IMR-90 (cell line): ENCODE measurements at regions not wholly inside any gene's neighbourhood (a gene's known extent, or its start where the extent isn't known, plus 50 kb on each side); places are given as distances from the start of the nearest gene placed in this dataset.

Experiments used
- ATAC-seq: fragments of 200-7000 bp; cut with Tn5 transposase; 2 replicates; pipeline ENCODE4 v1.9.1; 2020; ENCODE audit warnings: low read depth, mild to moderate bottlenecking, moderate library complexity
- BruUV-seq: library from RNA; stranded (reverse); fragments of 400-500 nt; replicated peaks from 2 replicates; lab custom pipeline; 2021; lab: Mats Ljungman, UMichigan
- CTCF ChIA-PET: fragments of 300-600 bp; formaldehyde crosslinking; extraction: SDS; loops from one replicate; lab custom pipeline; 2021; ENCODE audit warnings: antibody characterized with exemption; lab: Yijun Ruan, JAX
- POLR2A ChIA-PET: fragments of 300-600 bp; sonication (Branson Sonifier 250); formaldehyde crosslinking; loops from one replicate; lab custom pipeline; 2022; ENCODE audit warnings: antibody characterized with exemption; ENCODE audit not compliant: unreplicated experiment; lab: Charles Lee
- DNase-seq: peaks from one replicate; pipeline ENCODE4 v3.0.0; 2013
- H2AFZ ChIP-seq: replicated peaks from 2 replicates; pipeline ENCODE3; 2013; ENCODE audit warnings: low read length, mild to moderate bottlenecking; ENCODE audit not compliant: poor library complexity
- H2AK5ac ChIP-seq: 2 replicates; pipeline ENCODE4 v1.6.1; 2013; ENCODE audit warnings: low read depth, low read length, inconsistent platforms
- H2AK9ac ChIP-seq: replicated peaks from 2 replicates; pipeline ENCODE3; 2013; ENCODE audit warnings: mild to moderate bottlenecking, low read depth, low read length, moderate library complexity; ENCODE audit not compliant: poor library complexity
- H2BK120ac ChIP-seq: 2 replicates; pipeline ENCODE4 v1.6.1; 2013; ENCODE audit warnings: low read depth, low read length, inconsistent platforms
- H2BK15ac ChIP-seq: 3 replicates; pipeline ENCODE4 v1.6.1; 2013; ENCODE audit warnings: low read depth, low read length, inconsistent platforms
- H2BK20ac ChIP-seq: 2 replicates; pipeline ENCODE4 v1.6.1; 2013; ENCODE audit warnings: low read depth, mild to moderate bottlenecking, inconsistent platforms, low read length, moderate library complexity
- H2BK5ac ChIP-seq: 2 replicates; pipeline ENCODE4 v1.6.1; 2013; ENCODE audit warnings: mild to moderate bottlenecking, low read depth, low read length, inconsistent platforms; ENCODE audit not compliant: poor library complexity, severe bottlenecking
- H3K14ac ChIP-seq: replicated peaks from 2 replicates; pipeline ENCODE4 v1.6.1; 2013; ENCODE audit warnings: low read depth, low read length, inconsistent platforms
- H3K18ac ChIP-seq: 2 replicates; pipeline ENCODE4 v1.6.1; 2013; ENCODE audit warnings: low read depth, low read length, control low read depth
- H3K23ac ChIP-seq: 2 replicates; pipeline ENCODE4 v1.6.1; 2013; ENCODE audit warnings: low read depth, low read length, inconsistent platforms
- H3K27ac ChIP-seq: 2 replicates; pipeline ENCODE4 v1.5.1; 2013; ENCODE audit warnings: mild to moderate bottlenecking, control low read depth, low read length; ENCODE audit not compliant: insufficient read depth
- H3K27me3 ChIP-seq: 2 replicates; pipeline ENCODE4 v1.6.1; 2013; ENCODE audit warnings: low read length; ENCODE audit not compliant: control insufficient read depth, insufficient read depth
- H3K36me3 ChIP-seq: 2 replicates; pipeline ENCODE4 v1.6.1; 2013; ENCODE audit warnings: low read length, mixed read lengths; ENCODE audit not compliant: control insufficient read depth, insufficient read depth
- H3K4ac ChIP-seq: 2 replicates; pipeline ENCODE4 v1.6.1; 2013; ENCODE audit warnings: low read depth, low read length, inconsistent platforms
- H3K4me1 ChIP-seq: 2 replicates; pipeline ENCODE4 v1.6.1; 2013; ENCODE audit warnings: low read length, mixed read lengths; ENCODE audit not compliant: control insufficient read depth, insufficient read depth
- H3K4me2 ChIP-seq: 2 replicates; pipeline ENCODE4 v1.6.1; 2013; ENCODE audit warnings: low read depth, mild to moderate bottlenecking, control low read depth, low read length, moderate library complexity
- H3K4me3 ChIP-seq: 2 replicates; pipeline ENCODE4 v1.5.1; 2013; ENCODE audit warnings: low read depth, mild to moderate bottlenecking, control low read depth, low read length, moderate library complexity; ENCODE audit not compliant: insufficient read depth
- H3K56ac ChIP-seq: 2 replicates; pipeline ENCODE4 v1.6.1; 2013; ENCODE audit warnings: low read length, inconsistent platforms; ENCODE audit not compliant: insufficient read depth; ENCODE audit errors: extremely low read depth
- H3K79me1 ChIP-seq, 2 experiments: 2 replicates each; pipeline ENCODE4 v1.6.1; 2013; ENCODE audit warnings: low read length in 2 of 2, inconsistent platforms in 1 of 2, low read depth in 1 of 2
- H3K9ac ChIP-seq: 2 replicates; pipeline ENCODE4 v1.6.1; 2013; ENCODE audit warnings: low read depth, low read length, control low read depth
- H3K9me1 ChIP-seq: 2 replicates; pipeline ENCODE4 v1.6.1; 2013; ENCODE audit warnings: low read length, inconsistent platforms; ENCODE audit not compliant: insufficient read depth
- H3K9me3 ChIP-seq: 2 replicates; pipeline ENCODE4 v1.6.1; 2013; ENCODE audit warnings: low read length; ENCODE audit not compliant: control insufficient read depth, insufficient read depth
- H4K20me1 ChIP-seq: 2 replicates; pipeline ENCODE4 v1.6.1; 2013; ENCODE audit warnings: low read length, inconsistent platforms; ENCODE audit not compliant: insufficient read depth
- H4K5ac ChIP-seq: 2 replicates; pipeline ENCODE4 v1.6.1; 2013; ENCODE audit warnings: mild to moderate bottlenecking, low read depth, low read length, control low read depth
- H4K8ac ChIP-seq, 2 experiments: 2 replicates each; pipeline ENCODE4 v1.6.1; 2013; ENCODE audit warnings: low read depth in 2 of 2, low read length in 2 of 2, control low read depth in 1 of 2, inconsistent platforms in 1 of 2
- H4K91ac ChIP-seq: 2 replicates; pipeline ENCODE4 v1.6.1; 2013; ENCODE audit warnings: low read depth, low read length, inconsistent platforms; ENCODE audit not compliant: insufficient read depth
- BHLHE40 ChIP-seq: fragments of 150-350 bp; IDR thresholded peaks from 2 replicates; pipeline ENCODE4 v1.6.1; 2016; ENCODE audit warnings: mild to moderate bottlenecking, low read depth, low read length
- CEBPB ChIP-seq: IDR thresholded peaks from 2 replicates; pipeline ENCODE4 v1.6.1; 2012; ENCODE audit warnings: low read depth, low read length, improper control_type of control experiment
- CHD1 ChIP-seq: IDR thresholded peaks from 2 replicates; pipeline ENCODE4 v1.6.1; 2012; ENCODE audit warnings: low read depth, low read length, improper control_type of control experiment
- CTCF ChIP-seq: conservative IDR thresholded peaks from 2 replicates; pipeline ENCODE4 v1.5.1; 2012; ENCODE audit warnings: mild to moderate bottlenecking, low read depth, low read length, improper control_type of control experiment
- ELK1 ChIP-seq: fragments of 150-350 bp; IDR thresholded peaks from 2 replicates; pipeline ENCODE4 v1.6.1; 2016; ENCODE audit warnings: low read depth, mild to moderate bottlenecking, low read length, moderate library complexity, borderline replicate concordance
- FOS ChIP-seq: fragments of 150-350 bp; IDR thresholded peaks from 2 replicates; pipeline ENCODE4 v1.6.1; 2016; ENCODE audit warnings: low read depth, low read length
- MAFK ChIP-seq: IDR thresholded peaks from 2 replicates; pipeline ENCODE4 v1.6.1; 2012; ENCODE audit warnings: low read depth, low read length, improper control_type of control experiment
- MAZ ChIP-seq: IDR thresholded peaks from 2 replicates; pipeline ENCODE4 v1.6.1; 2012; ENCODE audit warnings: low read depth, mild to moderate bottlenecking, low read length, improper control_type of control experiment, moderate library complexity, borderline replicate concordance
- MXI1 ChIP-seq: IDR thresholded peaks from 2 replicates; pipeline ENCODE4 v1.6.1; 2012; ENCODE audit warnings: low read depth, mild to moderate bottlenecking, low read length, moderate library complexity, borderline replicate concordance
- NFE2L2 ChIP-seq: fragments of 150-350 bp; IDR thresholded peaks from 2 replicates; pipeline ENCODE4 v1.6.1; 2016; ENCODE audit warnings: low read depth, mild to moderate bottlenecking, low read length
- POLR2A ChIP-seq: IDR thresholded peaks from 2 replicates; pipeline ENCODE4 v1.6.1; 2012; ENCODE audit warnings: mild to moderate bottlenecking, low read depth, low read length
- RAD21 ChIP-seq: IDR thresholded peaks from 2 replicates; pipeline ENCODE4 v1.6.1; 2012; ENCODE audit warnings: low read length, improper control_type of control experiment
- RCOR1 ChIP-seq: IDR thresholded peaks from 2 replicates; pipeline ENCODE4 v1.6.1; 2012; ENCODE audit warnings: mild to moderate bottlenecking, low read length, improper control_type of control experiment; ENCODE audit not compliant: insufficient replicate concordance
- RFX5 ChIP-seq: IDR thresholded peaks from 2 replicates; pipeline ENCODE4 v1.8.0; 2012; ENCODE audit warnings: low read depth, mild to moderate bottlenecking, low read length, moderate library complexity
- SMC3 ChIP-seq: fragments of 150-350 bp; IDR thresholded peaks from 2 replicates; pipeline ENCODE4 v1.6.1; 2016; ENCODE audit warnings: low read depth, mild to moderate bottlenecking, antibody characterized with exemption, low read length, moderate library complexity
- USF2 ChIP-seq: fragments of 150-350 bp; IDR thresholded peaks from 2 replicates; pipeline ENCODE4 v1.6.1; 2017; ENCODE audit warnings: mild to moderate bottlenecking, antibody characterized with exemption, low read length, low read depth
- WGBS, 2 experiments: methylation state at CpG; one replicate each; pipeline versions ENCODE4 v1.1.5 to v1.1.7; 2013; ENCODE audit warnings: missing lambda C conversion rate in 2 of 2; ENCODE audit not compliant: insufficient read length in 1 of 2; ENCODE audit errors: extremely low coverage in 2 of 2; 5-methylcytosine and 5-hydroxymethylcytosine counted together
- dilution Hi-C: fragments of 300-500 bp; cut with HindIII; formaldehyde crosslinking; loops from one replicate; pipeline ENCODE4 v1.14.3; 2018; ENCODE audit warnings: low sequenced_read_pairs; ENCODE audit not compliant: unreplicated experiment
- in situ Hi-C: fragments of 300-500 bp; cut with MboI; formaldehyde crosslinking; loops from 3 replicates; pipeline ENCODE4 v1.14.3; 2019; ENCODE audit warnings: low sequenced_read_pairs, inconsistent platforms, mixed read lengths
- intact Hi-C: fragments of 100-400 bp; cut with micrococcal nuclease; formaldehyde crosslinking; loops from 2 replicates; pipeline ENCODE4 v1.10.0; 2022

- H3K79me1 ChIP-seq: peaks cover 0 to 19% of the 10 kb centered on the region in 2 experiments; a peak in 2 of 4 replicates
- no peak overlapping the region for H4K8ac ChIP-seq
- intact Hi-C loops: loop anchor here (2.0 to 10.0 kb wide), 4 partner anchors 137 to 435 kb away; no protein-coding TSS in a partner anchor
- no peak overlapping the region for H3K14ac ChIP-seq
- H3K18ac ChIP-seq: no peak overlapping the region
- POLR2A ChIA-PET: no interaction called here
- H2BK5ac ChIP-seq: no peak overlapping the region
- no peak overlapping the region for H3K9ac ChIP-seq
- no CpG with 5 or more reads among the region's 4 CpGs for WGBS, 2 experiments
- H3K9me3 ChIP-seq: no peaks in the 10 kb centered on the region
- no peak overlapping the region for H2AFZ ChIP-seq
- H3K9me1 ChIP-seq: no peaks in the 10 kb centered on the region
- peaks cover 2% of the 10 kb centered on the region; the same call in 1 of the 2 replicates for H3K4me1 ChIP-seq
- no peak overlapping the region for H2BK20ac ChIP-seq
- DNase-seq (no peak), ATAC-seq (no peak)
- no peak overlapping the region for H3K56ac ChIP-seq
- H3K27me3 ChIP-seq: no peaks in the 10 kb centered on the region
- no peak overlapping the region for H2AK5ac ChIP-seq
- no peak overlapping the region for H3K4me3 ChIP-seq
- in situ Hi-C loops: no loop called here
- H3K27ac ChIP-seq: no peak overlapping the region
- dilution Hi-C loops: no loop called here
- no peak overlapping the region for H2BK120ac ChIP-seq
- CTCF ChIA-PET: no interaction called here
- H3K23ac ChIP-seq: no peak overlapping the region
- TF ChIP-seq RAD21 (no peak), MAZ (no peak), NFE2L2 (no peak), MXI1 (no peak), RFX5 (no peak), FOS (no peak), USF2 (no peak), CTCF (no peak), MAFK (no peak), SMC3 (no peak), BHLHE40 (no peak), CEBPB (no peak), POLR2A (no peak), CHD1 (no peak), RCOR1 (no peak), ELK1 (no peak)
- no peak overlapping the region for H3K4me2 ChIP-seq
- H2BK15ac ChIP-seq: no peak overlapping the region
- no peak overlapping the region for H2AK9ac ChIP-seq
- no TSS peak for BruUV-seq
- H3K36me3 ChIP-seq: no peaks in the 10 kb centered on the region
- no peak overlapping the region for H4K91ac ChIP-seq
- no peak overlapping the region for H3K4ac ChIP-seq
- no peak overlapping the region for H4K5ac ChIP-seq
- no peaks in the 10 kb centered on the region for H4K20me1 ChIP-seq
These were observed 84.7 kb upstream of the HMGA2 start for GRCh38 chr12:65739606-65740005.
